ENCODE measurements at regions not wholly inside any gene's neighbourhood (a gene's known extent, or its start where the extent isn't known, plus 50 kb on each side); places are given as distances from the start of the nearest gene placed in this dataset.

DNA sequence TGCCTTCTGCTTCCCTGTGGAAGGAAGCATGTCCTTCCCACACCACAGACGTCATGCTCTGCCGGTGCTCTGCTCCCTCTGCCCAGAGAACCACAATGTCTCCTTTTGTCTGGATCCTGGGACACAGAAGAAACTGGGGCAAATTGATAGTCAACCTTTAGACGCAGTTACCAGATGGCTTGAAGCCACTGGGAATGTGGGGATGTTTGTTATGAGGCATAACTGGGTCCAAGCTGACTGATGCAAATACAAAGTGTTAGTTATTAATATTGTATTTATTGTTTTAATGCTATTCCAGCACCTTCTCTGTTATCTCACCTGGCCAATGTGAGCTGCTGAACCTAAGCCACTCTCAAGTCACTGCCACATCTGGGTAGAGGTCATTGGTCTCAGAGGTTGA lies 322.2 kb downstream of the SHANK2 start:
- no peak for DNase-seq (ENCODE audit: low read depth)

DNA sequence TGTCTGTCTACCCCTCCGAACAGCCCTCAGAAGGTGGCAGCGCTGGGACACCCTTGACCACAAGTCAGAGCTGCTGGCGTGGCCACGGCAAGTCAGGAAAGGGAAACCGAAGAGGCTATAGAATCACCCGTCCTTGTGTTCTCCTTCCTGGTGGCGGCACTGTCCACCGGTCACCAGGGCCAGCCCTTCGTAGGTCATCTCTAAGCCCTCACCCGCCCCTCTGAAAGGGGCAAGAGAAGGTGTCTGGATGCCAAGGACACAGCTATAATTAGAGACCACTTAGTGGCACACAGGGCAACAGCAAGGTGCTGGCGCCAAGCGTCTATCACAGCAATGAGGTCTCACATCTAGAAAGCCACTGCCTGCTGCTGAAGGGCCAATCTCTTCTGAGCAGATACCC lies 320.9 kb downstream of the SHANK2 start:
- no peak for DNase-seq (ENCODE audit: low read depth)

DNA sequence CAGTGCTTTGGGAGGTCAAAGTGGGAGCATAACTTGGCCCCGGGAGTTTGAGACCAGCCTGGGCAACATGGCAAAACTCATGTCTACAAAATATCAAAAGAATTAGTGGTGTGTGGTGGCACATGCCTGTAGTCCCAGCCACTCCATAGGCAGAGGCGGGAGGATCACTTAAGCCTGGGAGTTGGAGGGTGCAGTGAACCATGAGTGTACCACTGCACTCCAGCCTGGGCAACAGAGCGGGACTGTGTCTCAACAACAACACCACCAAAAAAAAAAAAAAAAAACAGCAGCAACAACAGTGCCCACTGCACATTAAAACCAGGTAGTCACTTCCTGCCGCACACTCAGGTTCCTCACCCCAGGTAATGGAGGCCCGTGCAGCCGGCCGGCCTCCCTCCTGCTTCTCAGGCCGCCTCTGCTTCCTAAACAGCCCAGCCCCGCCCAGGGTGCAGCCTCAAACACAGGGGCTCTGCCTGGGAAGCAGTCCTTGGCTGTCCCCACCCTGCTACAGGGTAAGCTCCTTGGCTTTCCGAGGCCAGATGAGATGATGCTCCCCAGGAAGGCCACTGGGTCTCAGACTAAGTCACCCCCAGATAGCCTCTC lies 318.3 kb downstream of the SHANK2 start:
- DNase-seq (ENCODE audit: low read depth): no peak

DNA sequence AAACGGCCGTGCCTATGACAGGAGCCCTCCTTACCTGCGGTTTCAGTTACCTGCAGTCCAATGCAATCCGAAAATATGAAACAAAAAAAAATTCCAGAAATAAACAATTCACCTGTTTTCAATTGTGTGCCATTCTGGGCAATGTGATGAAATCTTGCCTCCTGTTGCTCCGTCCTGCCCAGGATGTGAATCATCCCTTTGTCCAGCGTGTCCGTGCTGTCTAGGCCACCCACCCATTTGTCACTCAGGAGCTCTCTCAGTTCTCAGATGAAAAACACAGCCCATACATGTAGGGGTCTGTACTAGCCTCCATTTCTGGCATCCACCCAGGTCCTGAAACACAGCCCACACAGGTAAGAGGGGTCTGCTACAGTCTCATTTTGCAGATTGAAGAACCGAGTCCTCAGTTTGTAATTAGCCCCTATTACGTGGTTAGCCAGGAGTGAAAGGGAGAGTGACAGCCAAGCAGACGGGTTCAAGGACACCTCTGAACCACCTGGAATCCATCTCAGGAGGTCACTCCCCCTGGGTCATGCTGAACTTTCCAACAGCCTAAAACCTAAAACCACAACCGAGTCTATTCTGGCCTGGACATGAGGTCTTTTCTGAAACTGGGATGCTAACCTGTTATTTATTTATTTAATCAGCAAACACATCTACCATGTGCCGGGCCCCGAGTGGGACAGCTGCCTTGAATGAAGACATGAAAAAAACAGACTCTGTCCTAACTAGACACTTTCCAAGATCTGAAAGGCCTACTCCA lies 317.2 kb downstream of the SHANK2 start:
- no peak for DNase-seq (ENCODE audit: low read depth)

DNA sequence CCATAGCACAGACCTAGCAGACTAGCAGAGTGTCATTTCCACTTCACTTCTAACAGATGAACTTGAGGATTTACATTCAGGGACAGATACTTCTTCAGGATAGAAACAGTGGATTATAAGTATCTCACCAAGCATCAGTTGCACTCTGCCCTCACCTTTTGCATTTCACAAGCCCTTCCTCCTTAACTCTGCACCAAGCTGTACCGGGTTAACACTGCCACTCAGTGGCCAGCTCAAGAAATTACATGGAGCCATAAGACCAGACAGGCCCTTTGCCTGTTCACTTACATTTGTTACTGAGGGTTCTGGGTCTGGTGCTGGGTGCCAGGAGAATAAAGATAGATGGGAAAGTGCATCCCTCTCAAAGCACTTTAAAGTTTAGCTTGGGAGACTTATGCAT lies 309.8 kb downstream of the SHANK2 start:
- no peak for DNase-seq (ENCODE audit: low read depth)

DNA sequence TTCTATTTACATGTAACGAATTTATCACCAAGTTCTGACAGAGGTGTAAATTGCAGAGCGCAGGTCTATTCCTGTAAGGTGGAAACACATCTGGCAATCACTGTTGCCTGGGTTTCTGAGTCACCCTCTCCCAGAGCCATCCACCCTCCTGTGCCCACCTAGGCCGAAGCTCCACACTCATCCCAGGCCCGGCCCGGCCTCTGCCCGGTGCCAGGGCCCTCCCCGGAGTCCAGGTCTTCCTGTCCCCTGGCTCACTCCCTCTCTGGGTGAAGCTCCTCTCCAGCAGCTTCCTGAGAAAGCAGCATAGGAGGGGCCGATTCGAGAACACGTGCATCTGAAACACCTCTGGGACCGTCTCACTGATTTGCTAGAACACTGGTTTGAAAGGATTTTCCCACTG lies 308.2 kb downstream of the SHANK2 start:
- DNase-seq (ENCODE audit: low read depth): no peak

DNA sequence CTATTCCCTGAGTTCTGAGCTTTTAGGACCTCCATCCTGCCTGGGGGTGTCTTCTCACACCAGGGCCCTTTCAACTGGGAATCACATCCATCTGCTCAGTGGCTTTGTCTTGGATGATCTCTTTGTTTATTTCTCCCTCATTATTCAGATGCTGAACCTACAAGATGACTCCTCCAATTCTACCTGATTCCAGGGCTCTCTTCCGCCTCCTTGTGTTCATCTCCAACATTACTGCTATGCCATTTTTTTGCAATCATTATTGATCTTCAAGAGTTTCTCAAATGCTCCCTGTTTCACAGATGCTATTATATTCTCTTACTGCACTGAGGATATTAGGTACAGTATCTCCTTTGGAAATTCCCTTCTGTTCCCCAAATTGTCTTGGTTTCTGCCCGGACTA lies 307.7 kb downstream of the SHANK2 start:
- no peak for DNase-seq (ENCODE audit: low read depth)

DNA sequence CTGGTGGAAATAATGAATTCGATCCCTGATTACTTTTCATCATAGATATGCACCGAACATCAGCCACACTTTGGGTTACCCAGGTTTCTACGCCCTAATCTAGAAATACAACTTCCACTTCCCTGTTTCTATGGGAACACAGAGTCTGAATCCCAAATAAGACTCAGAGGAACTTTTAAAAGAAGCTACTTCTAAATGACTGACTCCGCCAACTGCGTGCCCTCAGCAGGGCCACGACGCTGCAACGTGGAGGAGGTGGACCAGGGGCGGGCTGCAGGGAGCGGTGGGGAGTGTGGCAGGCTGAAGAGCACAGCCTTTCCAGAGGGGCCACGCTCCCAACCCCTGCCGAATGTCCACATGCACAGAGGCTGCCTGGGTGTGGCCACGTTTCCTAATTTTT lies 304.0 kb downstream of the SHANK2 start:
- DNase-seq (ENCODE audit: low read depth): no peak

DNA sequence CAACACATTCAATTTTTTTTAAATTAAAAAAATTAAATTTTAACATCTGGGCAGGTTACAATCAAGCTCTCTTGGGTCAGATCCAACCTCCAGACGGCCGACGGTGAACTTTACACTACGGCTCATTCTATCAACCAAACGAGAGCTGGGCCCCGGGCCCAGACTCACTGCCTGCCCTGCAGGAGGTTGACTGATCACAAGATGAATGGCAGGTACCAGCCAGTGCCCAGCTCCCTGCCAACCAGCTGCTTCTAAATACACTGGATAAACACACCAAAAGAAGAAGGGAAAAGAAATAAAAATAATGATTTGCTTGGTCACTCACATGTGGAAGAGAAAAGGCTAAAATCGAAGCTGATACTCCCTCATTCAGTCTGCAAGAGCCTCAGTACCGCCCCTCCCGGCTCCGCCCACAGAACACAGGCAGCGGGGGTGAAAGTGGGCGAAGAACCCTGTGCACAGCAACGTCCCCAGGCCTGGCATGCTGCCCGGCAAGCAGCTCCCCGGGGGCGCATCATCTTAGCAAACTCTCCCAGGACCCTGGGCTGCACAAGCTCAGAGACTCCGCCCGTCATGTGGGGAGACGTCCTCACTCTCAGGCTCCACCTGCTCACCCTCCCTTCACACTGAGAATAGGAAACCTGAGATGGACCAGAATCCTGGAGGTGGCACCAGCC lies 303.4 kb downstream of the SHANK2 start:
- no peak for DNase-seq (ENCODE audit: low read depth)

DNA sequence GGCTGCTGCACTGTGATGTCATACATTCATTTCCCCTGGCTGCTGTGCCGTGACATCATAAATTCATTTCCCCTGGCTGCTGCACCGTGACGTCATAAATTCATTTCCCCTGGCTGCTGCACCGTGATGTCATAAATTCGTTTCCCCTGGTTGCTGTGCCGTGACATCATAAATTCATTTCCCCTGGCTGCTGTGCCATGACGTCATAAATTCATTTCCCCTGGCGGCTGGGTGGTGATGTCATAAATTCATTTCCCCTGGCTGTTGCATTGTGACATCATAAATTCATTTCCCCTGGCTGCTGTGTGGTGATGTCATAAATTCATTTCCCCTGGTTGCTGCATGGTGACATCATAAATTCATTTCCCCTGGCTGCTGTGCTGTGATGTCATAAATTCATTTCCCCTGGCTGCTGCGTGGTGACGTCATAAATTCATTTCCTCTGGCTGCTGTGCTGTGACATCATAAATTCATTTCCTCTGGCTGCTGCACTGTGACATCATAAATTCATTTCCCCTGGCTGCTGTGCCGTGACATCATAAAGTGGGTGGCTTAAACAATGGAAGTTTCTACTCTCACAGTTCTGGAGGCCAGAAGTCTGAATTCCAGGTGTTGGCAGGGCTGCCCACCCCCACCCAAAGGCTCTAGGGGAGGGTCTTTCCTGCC lies 301.1 kb downstream of the SHANK2 start:
- DNase-seq (ENCODE audit: low read depth): no peak

DNA sequence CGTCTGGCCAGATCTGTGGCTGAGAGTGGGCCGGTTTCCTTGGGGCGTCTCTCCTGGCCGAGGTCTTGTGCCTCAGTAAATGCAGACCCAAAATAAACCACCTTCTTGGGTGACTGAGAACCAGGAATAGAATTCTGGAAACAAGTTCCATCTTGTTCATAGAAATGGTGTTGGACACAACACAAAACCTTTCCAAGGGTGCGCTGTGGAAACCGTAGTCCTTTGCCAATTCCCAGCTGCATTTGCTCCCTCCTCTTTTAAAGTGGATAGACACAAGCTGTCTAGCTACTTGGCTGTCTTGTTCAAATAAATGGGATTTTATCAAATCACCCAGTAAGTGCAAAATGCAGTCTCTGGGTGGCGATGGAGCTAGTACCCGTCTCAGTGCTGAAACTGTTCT lies 300.2 kb downstream of the SHANK2 start:
- no peak for DNase-seq (ENCODE audit: low read depth)

DNA sequence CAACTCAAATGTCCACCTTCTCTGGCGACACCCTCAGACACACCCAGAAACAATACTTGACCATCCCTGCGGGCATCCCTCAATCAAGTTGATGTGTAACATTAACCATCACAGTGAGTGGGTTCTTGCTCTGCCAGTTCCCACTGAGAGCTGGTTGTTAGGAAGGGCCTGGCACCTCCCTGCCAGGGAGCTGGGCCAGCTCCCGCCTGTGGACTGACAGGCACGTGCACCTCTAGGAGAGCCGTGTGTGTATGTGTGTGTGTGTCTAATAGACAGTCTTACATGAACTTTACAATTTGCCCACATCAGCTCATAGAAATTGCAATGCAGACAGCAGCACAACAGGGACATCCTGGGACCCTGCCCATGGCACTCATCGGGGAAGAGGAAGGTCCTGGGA lies 298.7 kb downstream of the SHANK2 start:
- DNase-seq (ENCODE audit: low read depth): no peak

DNA sequence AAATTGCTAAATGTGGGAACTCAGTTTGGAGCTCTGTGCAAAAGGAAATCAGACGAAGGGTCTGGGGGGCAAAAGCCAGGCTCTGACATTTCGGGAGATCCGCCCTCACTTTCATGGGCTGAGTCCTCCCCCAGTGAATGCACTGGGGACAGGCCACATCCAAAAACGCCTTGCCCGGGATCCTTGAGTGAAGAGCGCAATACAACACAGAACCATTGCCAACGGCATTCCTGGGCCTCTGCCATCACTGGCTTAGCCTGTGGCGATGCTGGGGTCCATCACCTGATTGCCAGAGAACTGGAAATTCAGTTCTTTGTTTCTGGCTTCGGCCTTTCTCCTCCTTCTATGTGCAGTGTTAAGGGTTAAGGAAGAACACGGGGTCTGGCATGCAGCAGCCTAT lies 297.9 kb downstream of the SHANK2 start:
- no peak for DNase-seq (ENCODE audit: low read depth)

Measured in activated T-cell treated with anti-CD3 and anti-CD28 coated beads for 1 hour (primary cell).